ENCODE measurements at regions not wholly inside any gene's neighbourhood (a gene's known extent, or its start where the extent isn't known, plus 50 kb on each side); places are given as distances from the start of the nearest gene placed in this dataset.

- Histone ChIP-seq H3K36me3 (ENCODE audit: control insufficient read depth in 2 of 3, insufficient read depth in 3 of 3, low read length in 3 of 3) (no peaks in the 10 kb centered on the region), H3K4me3 (ENCODE audit: low read length) (no peak overlapping the region), H3K9me3 (ENCODE audit: control insufficient read depth in 2 of 3, low read length in 3 of 3) (no peaks in the 10 kb centered on the region), H3K4me1 (ENCODE audit: control insufficient read depth in 2 of 2, insufficient read depth in 2 of 2, low read length in 2 of 2) (no peaks in the 10 kb centered on the region), H3K27me3 (ENCODE audit: control insufficient read depth in 2 of 2, insufficient read depth in 2 of 2, low read length in 2 of 2) (no peaks in the 10 kb centered on the region), H3K27ac (ENCODE audit: low read depth, low read length) (no peak overlapping the region)
- no peaks in the 10 kb centered on the region for H3K36me3 Mint-ChIP-seq
- intact Hi-C loops (cut with micrococcal nuclease): no loop called here
- ATAC-seq: no peak
- POLR2A ChIA-PET: no interaction called here
- DNase-seq: no peak
- CTCF ChIA-PET: interaction anchor here (1.0 kb wide), 1 partner anchor 9 kb away, joined by 3 read pairs; no protein-coding TSS in a partner anchor
- H3K4me1 Mint-ChIP-seq: peaks cover 0 to 12% (median 0%) of the 10 kb centered on the region in 7 donors
- H3K27me3 Mint-ChIP-seq: peaks cover 16 to 34% (median 26%) of the 10 kb centered on the region in 5 donors
- H3K27ac Mint-ChIP-seq: no peak overlapping the region
- H3K4me3 Mint-ChIP-seq: no peak overlapping the region
- H3K9me3 Mint-ChIP-seq: no peaks in the 10 kb centered on the region
Observed at GRCh38 chr5:74418709-74419108, 221.8 kb downstream of the ENC1 start.

GRCh38 chr5:74418261-74418660, 222.3 kb downstream of the ENC1 start:
- H3K4me1 ChIP-seq (ENCODE audit: control insufficient read depth in 2 of 2, insufficient read depth in 2 of 2, low read length in 2 of 2): no peaks in the 10 kb centered on the region
- POLR2A ChIA-PET: no interaction called here
- H3K36me3 ChIP-seq (ENCODE audit: control insufficient read depth in 2 of 3, insufficient read depth in 3 of 3, low read length in 3 of 3): no peaks in the 10 kb centered on the region
- H3K27me3 ChIP-seq (ENCODE audit: control insufficient read depth in 2 of 2, insufficient read depth in 2 of 2, low read length in 2 of 2): no peaks in the 10 kb centered on the region
- peaks cover 0 to 12% (median 0%) of the 10 kb centered on the region in 7 donors for H3K4me1 Mint-ChIP-seq
- H3K9me3 ChIP-seq (ENCODE audit: control insufficient read depth in 2 of 3, low read length in 3 of 3): no peaks in the 10 kb centered on the region
- no peak overlapping the region for H3K27ac Mint-ChIP-seq
- H3K27me3 Mint-ChIP-seq: peaks cover 16 to 34% (median 26%) of the 10 kb centered on the region in 5 donors
- DNase-seq: no peak
- H3K27ac ChIP-seq (ENCODE audit: low read depth, low read length): no peak overlapping the region
- CTCF ChIA-PET: interaction anchor here (1.0 kb wide), 1 partner anchor 8 kb away, joined by 3 read pairs; no protein-coding TSS in a partner anchor
- no peaks in the 10 kb centered on the region for H3K9me3 Mint-ChIP-seq
- no peaks in the 10 kb centered on the region for H3K36me3 Mint-ChIP-seq
- intact Hi-C loops (cut with micrococcal nuclease): no loop called here
- ATAC-seq: no peak
- H3K4me3 ChIP-seq (ENCODE audit: low read length): no peak overlapping the region
- H3K4me3 Mint-ChIP-seq: no peak overlapping the region

GRCh38 chr5:74415695-74416102, 224.8 kb downstream of the ENC1 start:
- Mint-ChIP-seq H3K36me3 (no peaks in the 10 kb centered on the region), H3K27ac (no peak overlapping the region), H3K4me3 (no peak overlapping the region), H3K27me3 (peaks cover 16 to 39% (median 26%) of the 10 kb centered on the region in 5 donors), H3K9me3 (no peaks in the 10 kb centered on the region), H3K4me1 (peaks cover 0 to 12% (median 0%) of the 10 kb centered on the region in 7 donors)
- no peaks in the 10 kb centered on the region for H3K27me3 ChIP-seq (ENCODE audit: control insufficient read depth in 2 of 2, insufficient read depth in 2 of 2, low read length in 2 of 2)
- DNase-seq: no peak
- no peaks in the 10 kb centered on the region for H3K4me1 ChIP-seq (ENCODE audit: control insufficient read depth in 2 of 2, insufficient read depth in 2 of 2, low read length in 2 of 2)
- ChIA-PET POLR2A (no interaction called here), CTCF (no interaction called here)
- H3K4me3 ChIP-seq (ENCODE audit: low read length): no peak overlapping the region
- no peak overlapping the region for H3K27ac ChIP-seq (ENCODE audit: low read depth, low read length)
- ATAC-seq: no peak
- no peaks in the 10 kb centered on the region for H3K36me3 ChIP-seq (ENCODE audit: control insufficient read depth in 2 of 3, insufficient read depth in 3 of 3, low read length in 3 of 3)
- no peaks in the 10 kb centered on the region for H3K9me3 ChIP-seq (ENCODE audit: control insufficient read depth in 2 of 3, low read length in 3 of 3)
- intact Hi-C loops (cut with micrococcal nuclease): no loop called here

GRCh38 chr5:74414228-74414627, 226.3 kb downstream of the ENC1 start:
- POLR2A ChIA-PET: no interaction called here
- intact Hi-C loops (cut with micrococcal nuclease): no loop called here
- H3K4me3 Mint-ChIP-seq: no peak overlapping the region

GRCh38 chr5:74413403-74414048, 227.0 kb downstream of the ENC1 start:
- no peak for ATAC-seq
- Histone ChIP-seq H3K36me3 (ENCODE audit: control insufficient read depth in 2 of 3, insufficient read depth in 3 of 3, low read length in 3 of 3) (no peaks in the 10 kb centered on the region), H3K9me3 (ENCODE audit: control insufficient read depth in 2 of 3, low read length in 3 of 3) (no peaks in the 10 kb centered on the region), H3K27me3 (ENCODE audit: control insufficient read depth in 2 of 2, insufficient read depth in 2 of 2, low read length in 2 of 2) (no peaks in the 10 kb centered on the region), H3K4me3 (ENCODE audit: low read length) (no peak overlapping the region), H3K27ac (ENCODE audit: low read depth, low read length) (no peak overlapping the region), H3K4me1 (ENCODE audit: control insufficient read depth in 2 of 2, insufficient read depth in 2 of 2, low read length in 2 of 2) (no peaks in the 10 kb centered on the region)
- Mint-ChIP-seq H3K4me3 (no peak overlapping the region), H3K9me3 (no peaks in the 10 kb centered on the region), H3K36me3 (no peaks in the 10 kb centered on the region), H3K4me1 (peaks cover 0 to 12% (median 0%) of the 10 kb centered on the region in 7 donors), H3K27me3 (peaks cover 23 to 48% (median 29%) of the 10 kb centered on the region in 5 donors), H3K27ac (no peak overlapping the region)
- intact Hi-C loops (cut with micrococcal nuclease): no loop called here
- DNase-seq: no peak
- POLR2A ChIA-PET: no interaction called here
- CTCF ChIA-PET: no interaction called here

More at GRCh38 chr5:74414228-74414627, 226.3 kb downstream of the ENC1 start:
- Histone ChIP-seq H3K9me3 (ENCODE audit: control insufficient read depth in 2 of 3, low read length in 3 of 3) (no peaks in the 10 kb centered on the region), H3K27ac (ENCODE audit: low read depth, low read length) (no peak overlapping the region), H3K4me3 (ENCODE audit: low read length) (no peak overlapping the region), H3K4me1 (ENCODE audit: control insufficient read depth in 2 of 2, insufficient read depth in 2 of 2, low read length in 2 of 2) (no peaks in the 10 kb centered on the region), H3K36me3 (ENCODE audit: control insufficient read depth in 2 of 3, insufficient read depth in 3 of 3, low read length in 3 of 3) (no peaks in the 10 kb centered on the region), H3K27me3 (ENCODE audit: control insufficient read depth in 2 of 2, insufficient read depth in 2 of 2, low read length in 2 of 2) (no peaks in the 10 kb centered on the region)
- no peaks in the 10 kb centered on the region for H3K9me3 Mint-ChIP-seq
- peaks cover 19 to 45% (median 36%) of the 10 kb centered on the region in 5 donors for H3K27me3 Mint-ChIP-seq
- peaks cover 0 to 12% (median 0%) of the 10 kb centered on the region in 7 donors for H3K4me1 Mint-ChIP-seq
- no peaks in the 10 kb centered on the region for H3K36me3 Mint-ChIP-seq
- CTCF ChIA-PET: no interaction called here
- H3K27ac Mint-ChIP-seq: no peak overlapping the region
- DNase-seq (no peak), ATAC-seq (no peak)

- H3K4me1 Mint-ChIP-seq: peaks cover 0 to 12% (median 0%) of the 10 kb centered on the region in 7 donors
- intact Hi-C loops (cut with micrococcal nuclease): no loop called here
- no peaks in the 10 kb centered on the region for H3K9me3 Mint-ChIP-seq
- peaks cover 21 to 43% (median 24%) of the 10 kb centered on the region in 5 donors for H3K27me3 Mint-ChIP-seq
- DNase-seq (no peak), ATAC-seq (no peak)
- H3K4me1 ChIP-seq (ENCODE audit: control insufficient read depth in 2 of 2, insufficient read depth in 2 of 2, low read length in 2 of 2): no peaks in the 10 kb centered on the region
- H3K9me3 ChIP-seq (ENCODE audit: control insufficient read depth in 2 of 3, low read length in 3 of 3): no peaks in the 10 kb centered on the region
- H3K36me3 ChIP-seq (ENCODE audit: control insufficient read depth in 2 of 3, insufficient read depth in 3 of 3, low read length in 3 of 3): no peaks in the 10 kb centered on the region
- H3K4me3 Mint-ChIP-seq: no peak overlapping the region
- no peak overlapping the region for H3K4me3 ChIP-seq (ENCODE audit: low read length)
- H3K27ac ChIP-seq (ENCODE audit: low read depth, low read length): no peak overlapping the region
- ChIA-PET POLR2A (no interaction called here), CTCF (no interaction called here)
- no peaks in the 10 kb centered on the region for H3K36me3 Mint-ChIP-seq
- H3K27ac Mint-ChIP-seq: no peak overlapping the region
- H3K27me3 ChIP-seq (ENCODE audit: control insufficient read depth in 2 of 2, insufficient read depth in 2 of 2, low read length in 2 of 2): no peaks in the 10 kb centered on the region
Observed at GRCh38 chr5:74412066-74412465, 228.5 kb downstream of the ENC1 start.

GRCh38 chr5:74409712-74410111, 230.8 kb downstream of the ENC1 start:
- CTCF ChIA-PET: interaction anchor here (1.0 kb wide), 1 partner anchor 9 kb away, joined by 3 read pairs; no protein-coding TSS in a partner anchor
- H3K27me3 ChIP-seq (ENCODE audit: control insufficient read depth in 2 of 2, insufficient read depth in 2 of 2, low read length in 2 of 2): no peaks in the 10 kb centered on the region
- H3K9me3 ChIP-seq (ENCODE audit: control insufficient read depth in 2 of 3, low read length in 3 of 3): no peaks in the 10 kb centered on the region
- ATAC-seq (no peak), DNase-seq (no peak)
- Mint-ChIP-seq H3K36me3 (no peaks in the 10 kb centered on the region), H3K9me3 (no peaks in the 10 kb centered on the region), H3K4me1 (peaks cover 0 to 6% (median 0%) of the 10 kb centered on the region in 7 donors), H3K27me3 (peaks cover 8 to 38% (median 20%) of the 10 kb centered on the region in 5 donors), H3K27ac (no peak overlapping the region), H3K4me3 (no peak overlapping the region)
- H3K36me3 ChIP-seq (ENCODE audit: control insufficient read depth in 2 of 3, insufficient read depth in 3 of 3, low read length in 3 of 3): no peaks in the 10 kb centered on the region
- POLR2A ChIA-PET: no interaction called here
- H3K4me3 ChIP-seq (ENCODE audit: low read length): no peak overlapping the region
- no peak overlapping the region for H3K27ac ChIP-seq (ENCODE audit: low read depth, low read length)
- no peaks in the 10 kb centered on the region for H3K4me1 ChIP-seq (ENCODE audit: control insufficient read depth in 2 of 2, insufficient read depth in 2 of 2, low read length in 2 of 2)
- intact Hi-C loops (cut with micrococcal nuclease): no loop called here
